GM23338 (cell line): ENCODE measurements at regions not wholly inside any gene's neighbourhood (a gene's known extent, or its start where the extent isn't known, plus 50 kb on each side); places are given as distances from the start of the nearest gene placed in this dataset.

Source experiments
- ATAC-seq: fragments of 200-7000 bp; cut with Tn5 transposase; 3 replicates; pipeline ENCODE4 v1.9.1; 2020
- DNase-seq: peaks from one replicate; pipeline ENCODE4 v3.0.0-alpha.2; 2015; ENCODE audit warnings: low spot score
- H2AFZ ChIP-seq: fragments of 200-600 bp; sonication (generic); 2 replicates; pipeline ENCODE4 v1.8.0; 2016; ENCODE audit warnings: antibody characterized with exemption, mild to moderate bottlenecking, moderate library complexity
- H3F3A ChIP-seq: fragments of 200-600 bp; sonication (generic); replicated peaks from 2 replicates; pipeline ENCODE4 v1.8.0; 2017; ENCODE audit warnings: antibody characterized with exemption, mixed run types, low read depth
- H3K27ac ChIP-seq: fragments of 200-600 bp; sonication (generic); 2 replicates; pipeline ENCODE4 v1.6.1; 2016; ENCODE audit warnings: low read depth
- H3K27me3 ChIP-seq: fragments of 200-600 bp; sonication (generic); 2 replicates; pipeline ENCODE4 v1.8.0; 2016; ENCODE audit warnings: mild to moderate bottlenecking, mixed run types, moderate library complexity; ENCODE audit not compliant: insufficient read depth
- H3K36me3 ChIP-seq: fragments of 200-600 bp; sonication (generic); 2 replicates; pipeline ENCODE4 v1.8.0; 2016; ENCODE audit warnings: mild to moderate bottlenecking; ENCODE audit not compliant: insufficient read depth
- H3K4me1 ChIP-seq: fragments of 200-600 bp; sonication (generic); 2 replicates; pipeline ENCODE4 v1.8.0; 2016; ENCODE audit warnings: mild to moderate bottlenecking, moderate library complexity; ENCODE audit not compliant: insufficient read depth
- H3K4me2 ChIP-seq: fragments of 200-600 bp; sonication (generic); 2 replicates; pipeline ENCODE4 v1.7.1; 2017; ENCODE audit warnings: mixed run types
- H3K4me3 ChIP-seq: fragments of 200-600 bp; sonication (generic); 2 replicates; pipeline ENCODE4 v1.6.1; 2016; ENCODE audit warnings: mixed run types
- H3K79me2 ChIP-seq: fragments of 200-600 bp; sonication (generic); replicated peaks from 2 replicates; pipeline ENCODE4 v1.8.0; 2017; ENCODE audit warnings: mild to moderate bottlenecking; ENCODE audit not compliant: insufficient read depth
- H3K9me2 ChIP-seq: fragments of 200-600 bp; sonication (generic); 2 replicates; pipeline ENCODE4 v1.8.0; 2017; ENCODE audit not compliant: insufficient read depth
- H4K20me1 ChIP-seq: fragments of 200-600 bp; sonication (generic); replicated peaks from 2 replicates; pipeline ENCODE4 v1.8.0; 2017; ENCODE audit warnings: mild to moderate bottlenecking; ENCODE audit not compliant: insufficient read depth
- H3K27ac Mint-ChIP-seq: 2 replicates; pipeline ENCODE4 v1.8.0; 2020; ENCODE audit warnings: inconsistent platforms, mild to moderate bottlenecking, moderate library complexity, mixed read lengths
- H3K27me3 Mint-ChIP-seq: 3 replicates; pipeline ENCODE4 v1.8.0; 2022; ENCODE audit warnings: low read depth, mild to moderate bottlenecking, moderate library complexity, mixed read lengths, inconsistent platforms; ENCODE audit not compliant: insufficient read depth, poor library complexity
- H3K36me3 Mint-ChIP-seq: 3 replicates; pipeline ENCODE4 v1.8.0; 2021; ENCODE audit warnings: low read depth, mild to moderate bottlenecking, inconsistent platforms, moderate library complexity, mixed read lengths
- H3K4me1 Mint-ChIP-seq: 3 replicates; pipeline ENCODE4 v1.8.0; 2020; ENCODE audit warnings: mild to moderate bottlenecking, inconsistent platforms, mixed read lengths
- H3K4me3 Mint-ChIP-seq: 3 replicates; pipeline ENCODE4 v1.8.0; 2021; ENCODE audit warnings: moderate library complexity, mild to moderate bottlenecking, inconsistent platforms, mixed read lengths
- H3K9me3 Mint-ChIP-seq: 3 replicates; pipeline ENCODE4 v1.8.0; 2020; ENCODE audit warnings: moderate library complexity, mild to moderate bottlenecking, inconsistent platforms, mixed read lengths
- CREB1 ChIP-seq: fragments of 250-450 bp; sonication (Bioruptor Pico); IDR thresholded peaks from 2 replicates; pipeline ENCODE4 v1.5.0; 2020; ENCODE audit warnings: low read depth, mild to moderate bottlenecking, moderate library complexity
- CTCF ChIP-seq, 2 experiments: fragments of 200-600 bp in 1 of 2; sonication (generic) in 1 of 2; conservative IDR thresholded peaks; 2 replicates each; pipeline versions ENCODE4 v1.5.1 to v1.6.1; 2016 to 2017; ENCODE audit warnings: antibody characterized with exemption in 2 of 2, low read depth in 2 of 2, mild to moderate bottlenecking in 2 of 2, moderate library complexity in 1 of 2
- EZH2 ChIP-seq: fragments of 200-600 bp; sonication (generic); IDR thresholded peaks from one replicate; pipeline ENCODE4 v1.8.0; 2017; ENCODE audit warnings: antibody characterized with exemption, mild to moderate bottlenecking, low read depth; ENCODE audit not compliant: unreplicated experiment
- JUNB ChIP-seq: IDR thresholded peaks from one replicate; pipeline ENCODE4 v1.6.1; 2016; ENCODE audit warnings: antibody characterized with exemption; ENCODE audit not compliant: unreplicated experiment
- NANOG ChIP-seq: IDR thresholded peaks from 2 replicates; pipeline ENCODE4 v1.6.1; 2016; ENCODE audit warnings: antibody characterized with exemption, borderline replicate concordance
- ZNF114 ChIP-seq: fragments of 250-450 bp; sonication (Bioruptor Pico); IDR thresholded peaks from 2 replicates; pipeline ENCODE4 v1.5.0; 2020; ENCODE audit warnings: mild to moderate bottlenecking, moderate library complexity
- ZNF331 ChIP-seq: fragments of 250-450 bp; sonication (Bioruptor Pico); IDR thresholded peaks from 2 replicates; pipeline ENCODE4 v1.5.0; 2020; ENCODE audit warnings: low read depth, mild to moderate bottlenecking, moderate library complexity
- TF ChIP-seq, protein P1 (sequence below): IDR thresholded peaks from 2 replicates; pipeline ENCODE4 v1.6.1; 2016; ENCODE audit warnings: antibody characterized with exemption
- TF ChIP-seq, protein P2 (sequence below): fragments of 250-450 bp; sonication (Bioruptor Pico); IDR thresholded peaks from 2 replicates; pipeline ENCODE4 v1.5.0; 2020; ENCODE audit warnings: mild to moderate bottlenecking, moderate library complexity

DNA sequence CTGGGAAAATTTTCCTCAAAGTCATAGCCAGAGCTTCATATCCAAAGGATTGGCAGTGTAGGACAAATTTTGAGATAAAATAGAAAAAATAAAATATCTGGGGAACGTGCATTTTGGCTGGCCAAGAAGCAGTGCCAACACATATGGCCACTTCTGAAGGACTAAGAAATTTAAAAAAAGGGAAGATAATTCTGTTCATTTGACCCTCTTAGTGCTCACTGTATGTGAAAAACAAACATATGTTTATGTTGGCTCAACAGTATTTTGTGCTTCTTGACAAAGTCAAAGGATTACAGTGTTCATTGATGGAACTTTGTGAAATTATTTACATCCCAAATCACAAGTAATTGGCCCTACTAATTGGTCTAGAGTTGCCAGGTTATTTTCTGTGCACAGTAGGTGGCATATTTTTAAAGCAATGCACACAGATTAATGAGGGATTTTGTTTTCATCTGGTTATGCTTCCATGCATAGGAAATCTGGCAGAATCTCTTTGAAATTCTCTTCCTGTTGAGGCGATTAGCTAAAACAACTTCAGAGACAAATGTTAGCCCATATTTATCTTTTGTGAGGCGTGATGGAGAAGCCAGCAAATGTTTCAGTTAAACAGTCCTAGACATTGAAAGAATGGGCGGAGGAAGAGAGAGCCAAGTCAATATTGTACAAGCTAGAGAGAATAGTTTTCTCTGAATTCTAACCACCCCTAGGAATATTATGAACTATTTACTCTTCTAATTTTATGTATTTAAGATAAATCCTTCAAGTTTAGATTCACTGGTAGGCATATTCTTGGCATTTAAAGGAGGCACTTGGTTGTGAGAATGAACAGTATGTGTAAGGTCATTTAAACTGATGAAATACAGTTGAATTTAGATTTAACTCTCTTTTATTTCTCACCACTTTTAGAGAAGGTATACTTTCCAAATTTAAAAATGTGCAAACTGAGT lies 237.7 kb upstream of the MBL2 start (continued):
- TF ChIP-seq ZNF114 (CRISPR knock-in tag) = no peak
- TF ChIP-seq, protein P1, sequence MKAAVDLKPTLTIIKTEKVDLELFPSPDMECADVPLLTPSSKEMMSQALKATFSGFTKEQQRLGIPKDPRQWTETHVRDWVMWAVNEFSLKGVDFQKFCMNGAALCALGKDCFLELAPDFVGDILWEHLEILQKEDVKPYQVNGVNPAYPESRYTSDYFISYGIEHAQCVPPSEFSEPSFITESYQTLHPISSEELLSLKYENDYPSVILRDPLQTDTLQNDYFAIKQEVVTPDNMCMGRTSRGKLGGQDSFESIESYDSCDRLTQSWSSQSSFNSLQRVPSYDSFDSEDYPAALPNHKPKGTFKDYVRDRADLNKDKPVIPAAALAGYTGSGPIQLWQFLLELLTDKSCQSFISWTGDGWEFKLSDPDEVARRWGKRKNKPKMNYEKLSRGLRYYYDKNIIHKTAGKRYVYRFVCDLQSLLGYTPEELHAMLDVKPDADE = no peak
- no peak for TF ChIP-seq CTCF (conservative IDR thresholded peaks at IDR 0.05; ENCODE audit: low read depth in 2 of 2)
- TF ChIP-seq EZH2 = no peak
- no peak for TF ChIP-seq CREB1 (CRISPR knock-in tag)
- TF ChIP-seq ZNF331 (CRISPR knock-in tag) = no peak
- TF ChIP-seq NANOG = no peak
- TF ChIP-seq JUNB = no peak

GRCh38 chr10:53007527-53007842 lies 234.9 kb upstream of the MBL2 start:
- Histone ChIP-seq H3K36me3 (no peaks in the 10 kb centered on the region), H3K79me2 (no peaks in the 10 kb centered on the region), H3K27me3 (no peaks in the 10 kb centered on the region), H3K27ac (no peak overlapping the region), H3K4me2 (no peak overlapping the region), H3K9me2 (peaks cover 4% of the 10 kb centered on the region; the same call in 1 of the 2 replicates), H3F3A (no peaks in the 10 kb centered on the region), H3K4me1 (no peaks in the 10 kb centered on the region), H4K20me1 (no peaks in the 10 kb centered on the region), H3K4me3 (no peak overlapping the region), H2AFZ (no peak overlapping the region)
- Mint-ChIP-seq H3K4me3 (no peak overlapping the region), H3K36me3 (peaks cover 5% of the 10 kb centered on the region; the same call in 1 of the 3 replicates), H3K9me3 (no peaks in the 10 kb centered on the region), H3K27me3 (no peaks in the 10 kb centered on the region), H3K27ac (no peak overlapping the region), H3K4me1 (peaks cover 3% of the 10 kb centered on the region; the same call in 2 of the 3 replicates)
- ATAC-seq (no peak), DNase-seq (no peak)
- TF ChIP-seq, protein P1 = no peak
- no peak for TF ChIP-seq JUNB
- TF ChIP-seq, protein P2, sequence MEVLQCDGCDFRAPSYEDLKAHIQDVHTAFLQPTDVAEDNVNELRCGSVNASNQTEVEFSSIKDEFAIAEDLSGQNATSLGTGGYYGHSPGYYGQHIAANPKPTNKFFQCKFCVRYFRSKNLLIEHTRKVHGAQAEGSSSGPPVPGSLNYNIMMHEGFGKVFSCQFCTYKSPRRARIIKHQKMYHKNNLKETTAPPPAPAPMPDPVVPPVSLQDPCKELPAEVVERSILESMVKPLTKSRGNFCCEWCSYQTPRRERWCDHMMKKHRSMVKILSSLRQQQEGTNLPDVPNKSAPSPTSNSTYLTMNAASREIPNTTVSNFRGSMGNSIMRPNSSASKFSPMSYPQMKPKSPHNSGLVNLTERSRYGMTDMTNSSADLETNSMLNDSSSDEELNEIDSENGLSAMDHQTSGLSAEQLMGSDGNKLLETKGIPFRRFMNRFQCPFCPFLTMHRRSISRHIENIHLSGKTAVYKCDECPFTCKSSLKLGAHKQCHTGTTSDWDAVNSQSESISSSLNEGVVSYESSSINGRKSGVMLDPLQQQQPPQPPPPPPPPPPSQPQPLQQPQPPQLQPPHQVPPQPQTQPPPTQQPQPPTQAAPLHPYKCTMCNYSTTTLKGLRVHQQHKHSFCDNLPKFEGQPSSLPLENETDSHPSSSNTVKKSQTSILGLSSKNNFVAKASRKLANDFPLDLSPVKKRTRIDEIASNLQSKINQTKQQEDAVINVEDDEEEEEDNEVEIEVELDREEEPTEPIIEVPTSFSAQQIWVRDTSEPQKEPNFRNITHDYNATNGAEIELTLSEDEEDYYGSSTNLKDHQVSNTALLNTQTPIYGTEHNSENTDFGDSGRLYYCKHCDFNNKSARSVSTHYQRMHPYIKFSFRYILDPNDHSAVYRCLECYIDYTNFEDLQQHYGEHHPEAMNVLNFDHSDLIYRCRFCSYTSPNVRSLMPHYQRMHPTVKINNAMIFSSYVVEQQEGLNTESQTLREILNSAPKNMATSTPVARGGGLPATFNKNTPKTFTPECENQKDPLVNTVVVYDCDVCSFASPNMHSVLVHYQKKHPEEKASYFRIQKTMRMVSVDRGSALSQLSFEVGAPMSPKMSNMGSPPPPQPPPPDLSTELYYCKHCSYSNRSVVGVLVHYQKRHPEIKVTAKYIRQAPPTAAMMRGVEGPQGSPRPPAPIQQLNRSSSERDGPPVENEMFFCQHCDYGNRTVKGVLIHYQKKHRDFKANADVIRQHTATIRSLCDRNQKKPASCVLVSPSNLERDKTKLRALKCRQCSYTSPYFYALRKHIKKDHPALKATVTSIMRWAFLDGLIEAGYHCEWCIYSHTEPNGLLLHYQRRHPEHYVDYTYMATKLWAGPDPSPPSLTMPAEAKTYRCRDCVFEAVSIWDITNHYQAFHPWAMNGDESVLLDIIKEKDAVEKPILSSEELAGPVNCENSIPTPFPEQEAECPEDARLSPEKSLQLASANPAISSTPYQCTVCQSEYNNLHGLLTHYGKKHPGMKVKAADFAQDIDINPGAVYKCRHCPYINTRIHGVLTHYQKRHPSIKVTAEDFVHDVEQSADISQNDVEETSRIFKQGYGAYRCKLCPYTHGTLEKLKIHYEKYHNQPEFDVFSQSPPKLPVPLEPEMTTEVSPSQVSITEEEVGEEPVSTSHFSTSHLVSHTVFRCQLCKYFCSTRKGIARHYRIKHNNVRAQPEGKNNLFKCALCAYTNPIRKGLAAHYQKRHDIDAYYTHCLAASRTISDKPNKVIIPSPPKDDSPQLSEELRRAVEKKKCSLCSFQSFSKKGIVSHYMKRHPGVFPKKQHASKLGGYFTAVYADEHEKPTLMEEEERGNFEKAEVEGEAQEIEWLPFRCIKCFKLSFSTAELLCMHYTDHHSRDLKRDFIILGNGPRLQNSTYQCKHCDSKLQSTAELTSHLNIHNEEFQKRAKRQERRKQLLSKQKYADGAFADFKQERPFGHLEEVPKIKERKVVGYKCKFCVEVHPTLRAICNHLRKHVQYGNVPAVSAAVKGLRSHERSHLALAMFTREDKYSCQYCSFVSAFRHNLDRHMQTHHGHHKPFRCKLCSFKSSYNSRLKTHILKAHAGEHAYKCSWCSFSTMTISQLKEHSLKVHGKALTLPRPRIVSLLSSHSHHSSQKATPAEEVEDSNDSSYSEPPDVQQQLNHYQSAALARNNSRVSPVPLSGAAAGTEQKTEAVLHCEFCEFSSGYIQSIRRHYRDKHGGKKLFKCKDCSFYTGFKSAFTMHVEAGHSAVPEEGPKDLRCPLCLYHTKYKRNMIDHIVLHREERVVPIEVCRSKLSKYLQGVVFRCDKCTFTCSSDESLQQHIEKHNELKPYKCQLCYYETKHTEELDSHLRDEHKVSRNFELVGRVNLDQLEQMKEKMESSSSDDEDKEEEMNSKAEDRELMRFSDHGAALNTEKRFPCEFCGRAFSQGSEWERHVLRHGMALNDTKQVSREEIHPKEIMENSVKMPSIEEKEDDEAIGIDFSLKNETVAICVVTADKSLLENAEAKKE (CRISPR knock-in tag) = no peak
- TF ChIP-seq EZH2 = no peak
- TF ChIP-seq CREB1 (CRISPR knock-in tag) = no peak
- TF ChIP-seq ZNF331 (CRISPR knock-in tag) = no peak
